GM19463 (cell line): ENCODE measurements at regions not wholly inside any gene's neighbourhood (a gene's known extent, or its start where the extent isn't known, plus 50 kb on each side); places are given as distances from the start of the nearest gene placed in this dataset.

Experiments
- ATAC-seq: cut with Tn5 transposase; IDR thresholded peaks from one replicate; pipeline ENCODE4 v1.9.1; 2021; ENCODE audit warnings: mild to moderate bottlenecking, moderate library complexity; ENCODE audit not compliant: unreplicated experiment

DNA sequence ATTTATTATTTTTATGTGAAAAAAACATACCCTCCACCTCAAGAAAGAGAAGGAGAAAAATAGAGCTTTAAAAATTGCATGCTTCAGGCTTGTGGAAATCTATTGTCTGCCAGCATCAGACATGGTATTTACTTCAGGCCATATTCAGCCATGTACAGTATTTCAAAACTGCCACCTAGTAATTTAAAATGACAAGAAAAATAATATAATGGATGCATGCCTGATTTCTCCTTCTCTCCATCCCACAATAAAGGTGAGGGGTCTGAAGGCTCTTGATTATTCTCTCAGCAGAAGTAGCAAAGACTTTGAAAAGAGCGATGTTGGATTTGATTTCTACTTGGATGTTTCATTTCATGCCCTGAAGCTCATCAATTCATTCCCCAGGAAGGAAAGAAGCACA lies 250.7 kb downstream of the TBC1D4 start:
- ATAC-seq = no peak

DNA sequence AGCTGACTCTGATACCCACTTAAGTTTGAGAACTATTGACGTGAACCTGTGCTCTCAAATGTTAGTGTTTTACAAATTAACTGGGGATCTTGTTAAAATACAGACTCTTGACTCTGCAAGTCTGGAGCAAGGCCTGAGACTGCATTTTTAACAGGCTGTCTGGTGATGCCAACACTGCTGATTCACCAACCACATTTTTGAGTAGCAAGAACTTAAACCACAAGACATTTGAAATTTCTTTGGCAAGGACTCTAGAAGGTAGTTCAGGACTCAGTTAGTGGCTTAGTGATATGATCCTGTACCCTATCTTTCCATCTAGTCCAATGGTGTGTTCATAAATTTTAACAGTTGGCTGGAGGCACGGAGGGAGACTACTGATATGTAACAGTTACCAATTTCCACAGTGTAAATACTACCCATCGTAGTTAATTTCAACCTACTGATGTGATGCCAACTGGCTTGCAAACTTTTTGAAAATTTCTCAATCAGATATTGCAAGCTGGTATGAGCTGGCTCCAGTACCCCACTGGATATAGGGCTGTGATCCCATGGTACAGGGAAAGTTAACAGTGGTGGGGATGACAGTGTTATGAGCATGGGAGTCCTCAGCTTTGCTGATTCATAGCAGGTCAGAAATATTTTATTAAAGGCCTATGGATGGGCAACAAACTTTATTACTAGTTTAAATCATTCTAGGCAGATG lies 255.1 kb downstream of the TBC1D4 start:
- no peak for ATAC-seq

DNA sequence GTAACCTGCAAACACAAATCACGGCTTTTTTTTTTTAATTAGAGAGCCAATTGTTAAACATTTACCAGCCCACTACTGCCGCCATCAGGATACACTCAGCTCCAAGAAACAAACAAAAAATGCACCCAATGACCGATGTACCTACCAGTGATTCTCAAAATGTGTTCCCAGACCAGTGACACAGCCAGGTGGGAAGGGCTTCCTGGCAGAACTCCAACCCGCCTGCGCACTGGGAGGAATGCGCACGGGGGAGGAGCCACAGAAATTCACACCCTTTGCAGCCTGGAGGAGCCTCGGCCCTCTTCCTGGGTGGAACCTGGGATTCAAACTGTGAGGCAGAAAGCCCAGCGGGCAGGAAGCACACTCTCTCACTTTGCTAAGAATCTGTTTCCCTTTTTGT lies 255.9 kb downstream of the TBC1D4 start:
- no peak for ATAC-seq

DNA sequence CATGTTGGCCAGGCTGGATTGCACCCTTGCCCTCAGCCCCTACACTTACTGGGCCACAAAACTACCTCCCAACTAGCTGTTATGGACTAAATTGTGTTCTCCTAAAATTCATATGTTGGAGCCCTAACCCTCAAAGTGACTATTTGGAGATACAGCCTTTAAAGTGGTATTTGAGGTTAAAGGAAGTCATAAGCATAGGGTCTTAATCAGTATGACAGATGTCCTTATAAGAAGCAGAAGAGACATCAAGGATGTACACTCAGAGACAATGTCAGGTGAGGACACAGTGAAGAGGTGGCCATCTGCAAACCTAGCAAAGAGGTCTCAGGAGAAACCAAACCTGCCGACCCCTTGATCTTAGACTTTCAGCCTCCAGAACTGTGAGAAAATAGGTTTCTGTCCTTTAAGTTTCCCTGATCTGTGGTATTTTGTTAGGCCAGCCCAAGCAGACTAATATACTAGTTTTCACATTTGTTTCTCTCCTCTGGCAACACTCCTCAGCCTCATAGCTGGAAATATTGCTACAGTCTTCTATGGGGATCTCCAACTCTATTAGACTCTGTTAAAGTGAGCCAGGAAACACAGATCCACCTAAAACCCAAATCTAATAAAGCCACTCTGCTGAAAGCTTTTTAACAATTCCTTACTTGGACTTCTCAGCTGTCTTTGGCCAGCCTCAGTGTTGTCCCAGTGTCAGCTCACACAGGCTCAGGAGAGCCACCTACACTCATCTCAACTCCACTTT lies 256.5 kb downstream of the TBC1D4 start:
- ATAC-seq = no peak

GRCh38 chr13:75224053-75224742 lies 257.8 kb downstream of the TBC1D4 start:
- ATAC-seq = no peak

- ATAC-seq = no peak
These were observed 259.9 kb downstream of the TBC1D4 start for GRCh38 chr13:75222031-75222430.

DNA sequence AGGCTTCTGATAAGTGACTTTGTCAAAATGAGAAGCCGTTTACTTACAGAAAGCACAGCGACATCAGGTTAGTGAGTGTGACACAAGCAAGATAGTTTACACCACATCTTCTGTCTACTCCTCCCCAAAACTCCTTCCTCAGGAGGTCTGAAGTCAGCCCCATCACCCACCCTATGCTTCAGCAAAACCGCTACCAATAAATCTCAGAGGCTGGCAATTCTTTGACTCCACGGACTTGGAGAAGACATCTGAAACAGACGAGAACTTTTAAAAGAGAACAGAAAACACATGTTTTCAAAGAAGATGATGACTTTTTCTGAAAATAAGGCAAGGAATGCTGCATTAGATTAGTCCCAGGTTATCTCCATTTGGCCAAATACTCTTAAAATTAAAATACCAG lies 261.1 kb downstream of the TBC1D4 start:
- ATAC-seq = no peak

DNA sequence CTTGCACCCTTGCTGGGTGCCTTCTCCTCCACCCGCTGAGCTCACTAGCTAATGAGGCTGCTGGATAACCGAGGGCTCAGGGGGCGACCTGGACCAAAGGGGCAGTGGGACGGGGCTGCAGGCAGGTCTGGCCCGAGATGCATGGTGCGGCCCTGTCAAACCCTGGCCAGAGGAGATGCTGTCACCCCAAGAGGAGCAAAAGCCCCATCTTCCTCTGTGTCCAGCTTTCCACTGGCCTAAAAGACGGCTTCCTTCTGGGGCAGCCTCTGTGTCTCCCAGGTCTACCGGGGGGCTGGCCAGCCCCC lies 261.8 kb downstream of the TBC1D4 start:
- no peak for ATAC-seq

DNA sequence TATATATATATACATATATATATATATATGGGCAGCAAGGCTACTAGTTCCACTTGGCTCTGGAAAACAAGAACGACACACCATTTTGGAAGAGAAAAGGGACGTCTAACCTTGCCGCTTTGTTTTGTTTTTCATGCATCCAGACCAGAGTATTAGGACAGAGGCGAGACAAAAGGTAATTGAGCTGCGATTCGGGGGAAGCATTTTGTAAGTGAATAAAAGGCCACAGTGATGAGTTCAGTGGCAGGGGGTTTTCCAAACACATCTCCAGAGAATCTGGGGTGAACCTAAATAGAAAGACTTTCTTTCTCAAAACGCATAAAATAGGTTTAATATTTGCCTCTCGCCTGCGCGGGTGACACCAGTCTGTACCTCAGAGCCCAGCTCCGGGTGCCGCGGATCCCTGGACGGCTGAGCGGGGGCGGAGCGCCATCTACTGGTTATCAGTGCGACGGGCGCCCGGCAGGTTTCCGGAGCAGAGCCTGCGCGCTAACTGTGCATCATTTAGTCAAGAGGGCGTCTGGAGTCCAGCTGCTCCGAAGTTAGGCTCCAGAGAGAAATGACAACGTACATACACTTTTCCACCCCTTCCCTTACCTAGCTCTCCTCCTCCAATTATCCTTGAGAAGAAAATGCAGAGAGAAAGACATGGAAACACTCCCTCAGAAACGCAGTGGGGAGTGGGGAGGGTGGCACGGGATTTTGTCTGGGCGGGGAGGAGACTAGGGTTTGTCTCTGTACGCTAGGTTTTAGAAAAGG lies 262.3 kb downstream of the TBC1D4 start:
- ATAC-seq = peak; percentile 99

DNA sequence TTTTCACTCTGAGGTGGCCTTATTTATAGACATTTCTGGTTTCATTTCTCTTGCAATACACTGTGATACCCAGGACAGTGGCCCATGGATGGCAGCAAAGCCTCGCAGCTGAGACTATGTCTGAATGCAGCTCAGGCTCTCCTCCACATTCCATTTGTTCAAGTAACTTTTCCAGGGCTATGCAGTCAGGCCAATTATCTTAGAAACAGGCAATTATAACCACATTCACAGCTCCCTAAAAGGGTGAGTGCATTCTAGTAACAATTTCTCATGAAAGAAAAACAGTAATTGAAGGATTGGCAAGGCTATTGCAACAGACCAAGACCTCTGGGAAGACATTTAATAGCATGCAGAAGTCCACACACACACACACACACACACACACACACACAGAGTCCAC lies 264.0 kb downstream of the TBC1D4 start:
- no peak for ATAC-seq

DNA sequence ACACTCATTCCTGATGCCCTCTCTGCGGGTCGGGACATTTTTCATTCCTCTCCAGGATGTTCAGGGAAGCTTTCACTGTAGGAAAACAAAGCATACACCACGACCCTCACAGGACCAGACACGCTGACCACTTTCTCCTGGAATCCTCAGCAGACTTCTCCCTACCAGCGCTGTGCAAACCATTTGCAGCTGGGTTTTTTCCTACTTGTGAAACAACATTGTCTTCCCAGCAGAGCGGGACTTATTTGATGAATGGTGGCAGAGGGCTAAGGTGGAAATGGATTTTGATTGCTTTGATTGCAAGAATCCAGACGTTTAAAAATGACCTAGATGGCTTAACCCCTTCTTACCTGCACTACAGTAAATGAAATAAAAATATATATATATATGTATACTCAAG lies 265.9 kb downstream of the TBC1D4 start:
- no peak for ATAC-seq

GRCh38 chr13:75214846-75215245 lies 267.1 kb downstream of the TBC1D4 start:
- ATAC-seq = no peak

- no peak for ATAC-seq
These were observed 279.0 kb downstream of the TBC1D4 start for GRCh38 chr13:75202981-75203380.

GRCh38 chr13:75197803-75198202 lies 284.2 kb downstream of the TBC1D4 start:
- ATAC-seq = no peak

DNA sequence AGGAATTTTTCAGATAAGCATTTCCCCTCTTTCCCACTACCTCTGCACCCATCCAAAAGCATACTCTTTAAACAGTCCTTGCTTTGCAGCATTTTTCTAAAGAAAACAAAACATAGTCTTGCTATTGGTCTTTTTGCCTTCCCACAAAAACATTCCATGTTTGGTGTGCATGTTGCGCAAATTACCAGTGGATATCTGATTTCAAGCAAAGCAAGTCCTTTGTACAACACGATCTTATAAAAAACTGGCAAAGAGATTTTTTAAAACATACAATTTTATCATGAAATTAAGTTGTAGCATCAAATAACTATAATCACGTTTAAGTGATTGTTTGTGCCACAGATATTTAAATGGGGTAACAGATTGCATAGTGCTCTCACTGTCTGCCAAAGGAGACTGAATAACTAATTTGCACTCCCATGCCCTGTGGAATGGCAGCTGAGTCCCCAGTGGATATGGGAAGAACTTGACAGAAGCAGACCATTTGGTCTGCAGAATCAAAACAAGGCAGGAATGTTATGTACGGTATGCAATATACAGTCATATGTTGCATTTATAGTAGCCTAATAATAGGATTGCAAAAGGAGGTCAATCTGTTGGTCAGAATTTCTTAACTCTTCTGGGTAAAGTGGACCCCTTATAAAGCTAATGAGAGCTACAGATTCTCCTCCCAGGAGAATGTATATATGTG lies 285.7 kb downstream of the TBC1D4 start:
- ATAC-seq = no peak

DNA sequence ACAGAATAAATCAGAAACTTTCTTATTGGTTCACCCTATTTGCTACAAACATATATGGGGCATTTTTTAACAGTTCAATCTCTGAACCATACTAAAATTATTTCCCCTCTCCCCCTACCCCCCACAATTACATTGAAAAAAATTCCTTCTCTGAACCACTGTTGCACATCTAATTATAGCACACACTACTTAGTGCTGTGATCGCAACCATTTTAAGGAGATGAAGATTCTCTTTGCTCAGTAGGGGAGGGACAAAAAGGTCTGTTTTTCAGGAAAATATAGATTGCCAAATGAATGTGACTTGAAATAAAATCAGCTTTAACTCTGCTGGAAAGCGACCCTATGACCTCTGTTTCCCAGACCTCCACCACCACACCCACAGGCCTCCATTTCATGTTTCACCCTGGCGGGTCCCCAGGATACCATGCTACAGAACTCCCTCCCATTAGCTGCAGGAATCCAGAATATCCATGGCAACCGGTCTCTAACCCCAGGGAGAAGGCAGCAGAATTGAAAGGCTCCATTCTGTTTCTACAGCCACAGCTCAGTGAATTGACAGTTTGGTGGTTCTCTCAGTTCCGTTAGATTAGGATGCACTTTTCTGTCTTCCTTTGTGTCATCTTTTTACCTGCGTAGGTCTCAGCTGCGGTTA lies 286.3 kb downstream of the TBC1D4 start:
- no peak for ATAC-seq

DNA sequence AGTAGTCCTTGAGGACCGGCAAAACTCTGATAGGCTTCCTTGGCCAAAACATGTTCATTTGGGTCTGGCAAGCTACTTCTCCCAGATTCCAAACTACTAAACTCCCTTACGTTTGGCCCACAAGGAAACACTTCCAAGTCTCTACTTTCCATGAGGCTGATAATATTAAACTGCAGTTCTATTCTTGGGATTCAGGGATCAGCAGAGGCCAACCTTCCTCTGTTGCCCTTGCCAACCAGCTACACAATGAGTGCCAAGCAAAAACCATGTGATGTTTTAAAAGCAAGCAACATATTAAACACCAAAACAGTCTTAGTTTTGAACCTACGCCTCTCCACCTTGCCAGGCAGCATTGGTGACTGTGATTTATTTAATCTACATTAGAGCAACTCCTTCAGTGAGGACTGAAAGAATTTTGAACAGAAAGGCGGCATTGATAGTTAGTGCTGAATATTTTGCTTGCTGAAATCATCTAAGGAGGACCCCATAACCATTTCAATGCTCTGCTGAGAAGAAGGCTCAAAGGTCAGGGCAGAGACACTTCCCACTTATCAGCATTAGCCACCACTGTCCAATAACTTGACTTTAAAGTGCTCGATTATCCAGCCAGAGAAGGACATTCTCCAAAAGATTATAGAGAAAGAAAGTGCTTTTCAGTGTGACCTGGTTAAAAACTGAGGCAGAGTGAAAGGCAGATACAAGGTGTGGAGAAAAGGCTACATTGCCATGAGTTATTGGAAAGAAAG lies 287.1 kb downstream of the TBC1D4 start:
- ATAC-seq = no peak

DNA sequence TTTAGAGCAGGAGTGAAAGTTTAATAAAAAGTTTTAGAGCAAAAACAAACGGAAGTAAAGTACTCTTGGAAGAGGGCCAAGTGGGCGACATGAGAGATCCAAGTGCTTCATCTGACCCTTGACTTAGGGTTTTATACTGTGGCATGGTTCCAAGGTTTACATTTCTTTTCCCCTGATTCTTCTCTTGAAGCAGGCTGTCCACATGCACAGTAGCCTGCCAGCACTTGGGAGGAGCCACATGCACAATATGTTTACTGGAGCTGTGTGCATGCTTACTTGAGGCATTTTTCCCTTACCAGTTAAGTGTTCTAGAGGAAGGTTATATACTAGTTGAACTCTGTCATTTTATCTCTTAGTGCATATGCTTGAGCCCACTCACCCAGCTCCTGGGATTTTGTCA lies 295.6 kb downstream of the TBC1D4 start:
- no peak for ATAC-seq

DNA sequence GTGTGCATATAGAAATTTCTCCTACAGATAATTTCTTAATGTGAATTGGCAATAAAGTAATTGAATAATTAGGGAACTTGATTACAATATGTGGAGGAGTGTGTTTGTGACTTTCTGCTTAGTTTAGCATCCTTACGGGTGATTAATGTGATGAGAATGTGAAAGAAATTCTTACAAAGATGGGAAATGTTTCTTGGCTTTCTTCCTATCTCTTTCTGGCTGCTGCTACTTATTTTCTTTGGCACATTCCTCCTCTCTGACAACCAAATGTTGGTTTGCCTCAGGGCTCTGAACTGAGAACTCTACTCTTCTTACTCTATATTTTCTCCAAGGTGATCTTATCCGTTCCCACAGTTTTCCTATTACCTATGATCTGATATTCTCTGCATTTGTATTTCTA lies 300.1 kb downstream of the TBC1D4 start:
- ATAC-seq = no peak
